Keratinocyte (primary cell): ENCODE measurements at regions not wholly inside any gene's neighbourhood (a gene's known extent, or its start where the extent isn't known, plus 50 kb on each side); places are given as distances from the start of the nearest gene placed in this dataset.

Experiments
- DNase-seq: peaks from one replicate; pipeline ENCODE4 v3.0.0-alpha.2; 2011; ENCODE audit warnings: low read depth, missing footprints, low spot score
- FAIRE-seq: peaks from 2 replicates; lab custom pipeline; 2011; peaks lifted over from hg19 to GRCh38; lab: Jason Lieb, UNC
- H2AFZ ChIP-seq: 2 replicates; pipeline ENCODE4 v1.6.0; 2012; ENCODE audit warnings: low read length, control low read depth, inconsistent platforms; ENCODE audit not compliant: control insufficient read depth
- H3K27ac ChIP-seq: 2 replicates; pipeline ENCODE4 v1.5.1; 2011; ENCODE audit warnings: low read length; ENCODE audit not compliant: control insufficient read depth, insufficient read depth
- H3K27me3 ChIP-seq: 3 replicates; pipeline ENCODE4 v1.6.0; 2011; ENCODE audit warnings: low read length; ENCODE audit not compliant: control insufficient read depth, insufficient read depth; ENCODE audit errors: extremely low read depth
- H3K36me3 ChIP-seq, 2 experiments: 2 replicates in 1 of 2; 3 replicates in 1 of 2; pipeline ENCODE4 v1.5.1; 2011; ENCODE audit warnings: low read length in 2 of 2, mild to moderate bottlenecking in 1 of 2; ENCODE audit not compliant: control insufficient read depth in 2 of 2, insufficient read depth in 2 of 2; ENCODE audit errors: extremely low read depth in 1 of 2
- H3K4me1 ChIP-seq: 3 replicates; pipeline ENCODE4 v1.5.1; 2011; ENCODE audit warnings: low read length; ENCODE audit not compliant: control insufficient read depth, insufficient read depth; ENCODE audit errors: extremely low read depth
- H3K4me2 ChIP-seq: 3 replicates; pipeline ENCODE4 v1.6.0; 2011; ENCODE audit warnings: low read depth, low read length; ENCODE audit not compliant: control insufficient read depth, insufficient read depth; ENCODE audit errors: extremely low read depth
- H3K4me3 ChIP-seq, 3 experiments: fragments of 200-600 bp in 1 of 3; sonication (generic) in 1 of 3; 2 replicates in 2 of 3; 3 replicates in 1 of 3; pipeline ENCODE4 v1.5.1; 2011 to 2016; ENCODE audit warnings: low read length in 3 of 3, mild to moderate bottlenecking in 3 of 3, control low read depth in 2 of 3, inconsistent platforms in 1 of 3, low read depth in 1 of 3, mixed read lengths in 1 of 3, mixed run types in 1 of 3, moderate library complexity in 1 of 3; ENCODE audit not compliant: control insufficient read depth in 2 of 3, insufficient read depth in 2 of 3; ENCODE audit errors: extremely low read depth in 1 of 3
- H3K79me2 ChIP-seq: 2 replicates; pipeline ENCODE4 v1.6.0; 2012; ENCODE audit warnings: low read length; ENCODE audit not compliant: control insufficient read depth, insufficient read depth
- H3K9ac ChIP-seq: 3 replicates; pipeline ENCODE4 v1.6.0; 2011; ENCODE audit warnings: low read length; ENCODE audit not compliant: control insufficient read depth, insufficient read depth; ENCODE audit errors: extremely low read depth
- H3K9me1 ChIP-seq: 3 replicates; pipeline ENCODE4 v1.6.0; 2011; ENCODE audit warnings: low read length; ENCODE audit not compliant: control insufficient read depth, insufficient read depth; ENCODE audit errors: extremely low read depth
- H3K9me3 ChIP-seq: 2 replicates; pipeline ENCODE4 v1.5.1; 2012; ENCODE audit warnings: low read depth, low read length; ENCODE audit not compliant: control insufficient read depth
- H4K20me1 ChIP-seq: 3 replicates; pipeline ENCODE4 v1.6.0; 2011; ENCODE audit warnings: low read length; ENCODE audit not compliant: control insufficient read depth, insufficient read depth; ENCODE audit errors: extremely low read depth
- EZH2 ChIP-seq: IDR thresholded peaks from one replicate; pipeline ENCODE4 v1.6.1; 2012; ENCODE audit warnings: inconsistent platforms, mild to moderate bottlenecking, low read length, moderate library complexity
- dilution Hi-C: fragments of 300-500 bp; cut with MboI; formaldehyde crosslinking; loops from one replicate; pipeline ENCODE4 v1.7.0; 2020; ENCODE audit warnings: low sequenced_read_pairs; ENCODE audit not compliant: extremely low pct_ligation_motif_present
- TF ChIP-seq, protein P1 (sequence below), 3 experiments: IDR thresholded peaks in 1 of 3; conservative IDR thresholded peaks in 1 of 3; optimal IDR thresholded peaks in 1 of 3; 2 replicates in 2 of 3; 3 replicates in 1 of 3; pipeline versions ENCODE3 to v1.5.1; 2011; ENCODE audit warnings: low read length in 3 of 3, mild to moderate bottlenecking in 3 of 3, moderate library complexity in 2 of 3, control low read depth in 1 of 3, inconsistent platforms in 1 of 3; ENCODE audit not compliant: insufficient read depth in 2 of 3; ENCODE audit errors: extremely low read depth in 1 of 3

DNA sequence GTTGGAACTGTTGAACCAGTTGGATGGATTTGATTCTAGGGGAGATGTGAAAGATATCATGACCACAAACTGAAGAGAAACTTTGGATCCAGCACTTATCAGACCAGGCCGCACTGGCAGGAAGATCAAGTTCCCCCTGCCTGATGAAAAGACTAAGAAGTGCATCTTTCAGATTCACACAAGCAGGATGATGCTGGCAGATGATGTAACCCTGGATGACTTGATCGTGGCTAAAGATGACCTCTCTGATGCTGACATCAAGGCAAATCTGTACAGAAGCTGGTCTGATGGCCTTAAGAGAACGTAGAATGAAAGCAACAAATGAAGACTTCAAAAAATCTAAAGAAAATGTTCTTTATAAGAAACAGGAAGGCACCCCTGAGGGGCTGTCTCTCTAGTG, 72.8 kb upstream of the CDYL start:
- no peak for DNase-seq
- dilution Hi-C loops, result no loop called here

GRCh38 chr6:4698901-4699659, 77.1 kb upstream of the CDYL start:
- Histone ChIP-seq H3K4me3 (no peak overlapping the region), H3K36me3 (no peaks in the 10 kb centered on the region), H3K79me2 (no peaks in the 10 kb centered on the region), H3K9me1 (no peaks in the 10 kb centered on the region), H3K4me1 (no peaks in the 10 kb centered on the region), H3K27ac (no peak overlapping the region), H3K27me3 (no peaks in the 10 kb centered on the region), H3K9ac (no peak overlapping the region), H2AFZ (no peak overlapping the region), H3K9me3 (no peaks in the 10 kb centered on the region), H3K4me2 (no peak overlapping the region), H4K20me1 (no peaks in the 10 kb centered on the region)
- no peak for TF ChIP-seq EZH2
- TF ChIP-seq, protein P1, sequence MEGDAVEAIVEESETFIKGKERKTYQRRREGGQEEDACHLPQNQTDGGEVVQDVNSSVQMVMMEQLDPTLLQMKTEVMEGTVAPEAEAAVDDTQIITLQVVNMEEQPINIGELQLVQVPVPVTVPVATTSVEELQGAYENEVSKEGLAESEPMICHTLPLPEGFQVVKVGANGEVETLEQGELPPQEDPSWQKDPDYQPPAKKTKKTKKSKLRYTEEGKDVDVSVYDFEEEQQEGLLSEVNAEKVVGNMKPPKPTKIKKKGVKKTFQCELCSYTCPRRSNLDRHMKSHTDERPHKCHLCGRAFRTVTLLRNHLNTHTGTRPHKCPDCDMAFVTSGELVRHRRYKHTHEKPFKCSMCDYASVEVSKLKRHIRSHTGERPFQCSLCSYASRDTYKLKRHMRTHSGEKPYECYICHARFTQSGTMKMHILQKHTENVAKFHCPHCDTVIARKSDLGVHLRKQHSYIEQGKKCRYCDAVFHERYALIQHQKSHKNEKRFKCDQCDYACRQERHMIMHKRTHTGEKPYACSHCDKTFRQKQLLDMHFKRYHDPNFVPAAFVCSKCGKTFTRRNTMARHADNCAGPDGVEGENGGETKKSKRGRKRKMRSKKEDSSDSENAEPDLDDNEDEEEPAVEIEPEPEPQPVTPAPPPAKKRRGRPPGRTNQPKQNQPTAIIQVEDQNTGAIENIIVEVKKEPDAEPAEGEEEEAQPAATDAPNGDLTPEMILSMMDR (optimal IDR thresholded peaks at IDR 0.05 in 1 of 3, IDR thresholded peaks at IDR 0.05 in 1 of 3, conservative IDR thresholded peaks at IDR 0.05 in 1 of 3; ENCODE audit: extremely low read depth in 1 of 3, insufficient read depth in 2 of 3, low read length in 3 of 3), result no peak
- DNase-seq, result no peak
- dilution Hi-C loops, result no loop called here
- no peak for FAIRE-seq

More for the DNA sequence above, 72.8 kb upstream of the CDYL start:
- H3K9me3 ChIP-seq, result no peaks in the 10 kb centered on the region
- no peaks in the 10 kb centered on the region for H3K9me1 ChIP-seq
- H4K20me1 ChIP-seq, result no peaks in the 10 kb centered on the region
- no peak overlapping the region for H2AFZ ChIP-seq
- peak; percentile 13 for FAIRE-seq
- no peaks in the 10 kb centered on the region for H3K79me2 ChIP-seq
- H3K9ac ChIP-seq, result no peak overlapping the region
- H3K27me3 ChIP-seq, result no peaks in the 10 kb centered on the region
- TF ChIP-seq EZH2, result no peak
- H3K4me1 ChIP-seq, result no peaks in the 10 kb centered on the region
- no peaks in the 10 kb centered on the region for H3K36me3 ChIP-seq
- no peak overlapping the region for H3K4me3 ChIP-seq
- H3K4me2 ChIP-seq, result no peak overlapping the region
- H3K27ac ChIP-seq, result no peak overlapping the region
